HG02884 (cell line): ENCODE measurements at regions not wholly inside any gene's neighbourhood (a gene's known extent, or its start where the extent isn't known, plus 50 kb on each side); places are given as distances from the start of the nearest gene placed in this dataset.
"Not testable (repeated sequence)": the region's sequence is repeated elsewhere in the genome, so short reads cannot be mapped to it uniquely, and the experiment has no call there.

ENCODE experiments used
- ATAC-seq: cut with Tn5 transposase; IDR thresholded peaks from one replicate; pipeline ENCODE4 v1.9.1; 2021; ENCODE audit warnings: mild to moderate bottlenecking, moderate library complexity; ENCODE audit not compliant: unreplicated experiment

DNA sequence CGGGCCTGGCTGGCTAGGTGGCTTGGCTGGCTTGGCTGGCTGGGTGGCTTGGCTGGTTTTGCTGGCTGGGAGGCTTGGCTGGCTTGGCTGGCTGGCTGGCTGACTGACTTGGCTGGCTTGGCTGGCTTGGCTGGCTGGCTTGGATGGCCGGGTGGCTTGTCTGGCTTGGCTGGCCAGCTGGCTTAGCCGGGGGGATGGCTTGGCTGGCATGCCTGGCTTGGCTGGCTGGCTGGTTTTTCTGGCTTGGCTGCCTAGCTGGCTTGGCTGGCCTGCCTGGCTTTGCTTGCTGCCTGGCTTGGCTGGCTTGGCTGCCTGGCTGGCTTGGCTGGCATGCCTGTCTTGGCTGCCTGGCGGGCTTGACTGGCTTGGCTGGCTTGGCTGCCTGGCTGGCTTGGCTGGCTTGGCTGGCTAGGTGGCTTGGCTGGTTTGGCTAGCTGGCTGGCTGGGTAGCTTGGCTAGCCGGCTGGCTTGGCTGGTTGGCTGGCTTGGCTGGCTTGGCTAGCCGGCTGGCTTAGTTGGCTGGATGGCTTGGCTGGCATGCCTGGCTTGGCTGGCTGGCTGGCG is 2829.6 kb downstream of the RPIA start:
- not testable (repeated sequence) for ATAC-seq

DNA sequence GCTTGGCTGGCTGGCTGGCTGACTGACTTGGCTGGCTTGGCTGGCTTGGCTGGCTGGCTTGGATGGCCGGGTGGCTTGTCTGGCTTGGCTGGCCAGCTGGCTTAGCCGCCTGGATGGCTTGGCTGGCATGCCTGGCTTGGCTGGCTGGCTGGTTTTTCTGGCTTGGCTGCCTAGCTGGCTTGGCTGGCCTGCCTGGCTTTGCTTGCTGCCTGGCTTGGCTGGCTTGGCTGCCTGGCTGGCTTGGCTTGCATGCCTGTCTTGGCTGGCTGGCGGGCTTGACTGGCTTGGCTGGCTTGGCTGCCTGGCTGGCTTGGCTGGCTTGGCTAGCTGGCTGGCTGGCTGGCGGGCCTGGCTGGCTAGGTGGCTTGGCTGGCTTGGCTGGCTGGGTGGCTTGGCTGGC is 2830.5 kb downstream of the RPIA start:
- ATAC-seq: not testable (repeated sequence)

DNA sequence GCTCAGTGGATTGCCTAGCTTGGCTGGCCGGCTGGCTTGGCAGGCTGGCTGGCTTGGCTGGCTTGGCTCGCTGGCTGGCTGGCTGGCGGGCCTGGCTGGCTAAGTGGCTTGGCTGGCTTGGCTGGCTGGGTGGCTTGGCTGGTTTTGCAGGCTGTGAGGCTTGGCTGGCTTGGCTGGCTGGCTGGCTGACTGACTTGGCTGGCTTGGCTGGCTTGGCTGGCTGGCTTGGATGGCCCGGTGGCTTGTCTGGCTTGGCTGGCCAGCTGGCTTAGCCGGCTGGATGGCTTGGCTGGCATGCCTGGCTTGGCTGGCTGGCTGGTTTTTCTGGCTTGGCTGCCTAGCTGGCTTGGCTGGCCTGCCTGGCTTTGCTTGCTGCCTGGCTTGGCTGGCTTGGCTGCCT is 2831.4 kb downstream of the RPIA start:
- ATAC-seq: not testable (repeated sequence)

- ATAC-seq: not testable (repeated sequence)
Observed at GRCh38 chr2:91523751-91524150, 2832.3 kb downstream of the RPIA start.

DNA sequence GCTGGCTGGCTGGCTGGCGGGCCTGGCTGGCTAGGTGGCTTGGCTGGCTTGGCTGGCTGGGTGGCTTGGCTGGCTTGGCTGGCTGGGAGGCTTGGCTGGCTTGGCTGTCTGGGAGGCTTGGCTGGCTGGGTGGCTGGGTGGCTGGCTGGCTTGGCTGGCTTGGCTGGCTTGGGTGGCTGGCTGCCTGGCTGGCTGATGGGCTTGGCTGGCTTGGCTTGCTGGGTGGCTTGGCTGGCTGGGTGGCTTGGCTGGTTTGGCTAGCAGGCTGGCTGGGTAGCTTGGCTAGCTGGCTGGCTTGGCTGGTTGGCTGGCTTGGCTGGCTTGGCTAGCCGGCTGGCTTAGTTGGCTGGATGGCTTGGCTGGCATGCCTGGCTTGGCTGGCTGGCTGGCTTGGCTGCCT is 2834.1 kb downstream of the RPIA start:
- not testable (repeated sequence) for ATAC-seq

DNA sequence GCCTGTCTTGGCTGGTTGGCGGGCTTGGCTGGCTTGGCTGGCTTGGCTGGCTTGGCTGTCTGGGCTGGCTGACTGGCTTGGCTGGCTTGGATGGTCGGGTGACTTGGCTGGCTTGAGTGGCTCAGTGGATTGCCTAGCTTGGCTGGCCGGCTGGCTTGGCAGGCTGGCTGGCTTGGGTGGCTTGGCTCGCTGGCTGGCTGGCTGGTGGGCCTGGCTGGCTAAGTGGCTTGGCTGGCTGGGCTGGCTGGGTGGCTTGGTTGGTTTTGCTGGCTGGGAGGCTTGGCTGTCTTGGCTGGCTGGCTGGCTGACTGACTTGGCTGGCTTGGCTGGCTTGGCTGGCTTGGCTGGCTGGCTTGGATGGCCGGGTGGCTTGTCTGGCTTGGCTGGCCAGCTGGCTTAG is 2834.6 kb downstream of the RPIA start:
- not testable (repeated sequence) for ATAC-seq

DNA sequence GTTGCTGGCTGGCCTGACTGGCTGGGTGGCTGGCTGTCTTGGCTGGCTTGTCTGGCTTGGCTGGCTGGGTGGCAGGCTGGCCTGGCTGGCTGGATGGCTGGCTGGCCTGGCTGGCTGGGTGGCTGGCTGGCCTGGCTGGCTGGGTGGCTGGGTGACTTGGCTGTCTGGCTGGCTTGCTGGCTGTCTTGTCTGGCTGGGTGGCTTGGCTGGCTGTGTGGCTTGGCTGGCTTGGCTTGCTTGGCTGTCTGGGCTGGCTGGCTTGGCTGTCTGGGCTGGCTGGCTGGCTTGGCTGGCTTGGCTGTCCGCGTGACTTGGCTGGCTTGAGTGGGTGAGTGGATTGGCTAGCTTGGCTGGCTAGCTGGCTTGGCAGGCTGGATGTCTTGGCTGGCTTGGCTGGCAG is 2835.6 kb downstream of the RPIA start:
- not testable (repeated sequence) for ATAC-seq

DNA sequence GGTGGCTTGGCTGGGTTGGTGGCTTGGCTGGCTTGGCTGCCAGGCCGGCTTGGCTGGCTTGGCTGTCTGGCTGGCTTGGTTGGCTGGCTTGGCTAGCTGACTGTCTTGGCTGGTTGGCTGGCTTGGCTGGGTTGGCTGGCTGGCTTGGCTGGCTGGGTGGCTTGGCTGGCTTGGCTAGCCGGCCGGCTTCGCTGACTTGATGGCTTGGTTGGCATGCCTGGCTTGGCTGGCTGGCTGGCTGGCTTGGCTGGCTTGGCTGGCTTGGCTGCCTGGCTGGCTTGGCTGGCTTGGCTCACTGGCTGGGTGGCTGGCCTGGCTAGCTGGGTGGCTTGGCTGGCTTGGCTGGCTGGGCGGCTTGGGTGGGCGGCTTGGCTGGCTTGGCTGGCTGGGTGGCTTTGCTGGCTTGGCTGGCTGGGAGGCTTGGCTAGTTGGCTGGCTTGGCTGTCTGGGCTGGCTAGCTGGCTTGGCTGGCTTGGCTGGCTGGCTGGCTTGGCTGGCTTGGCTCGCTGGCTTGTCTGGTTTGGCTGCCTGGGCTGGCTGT is 2836.1 kb downstream of the RPIA start:
- ATAC-seq: not testable (repeated sequence)

- ATAC-seq: not testable (repeated sequence)
Observed at GRCh38 chr2:91528361-91528760, 2836.9 kb downstream of the RPIA start.

DNA sequence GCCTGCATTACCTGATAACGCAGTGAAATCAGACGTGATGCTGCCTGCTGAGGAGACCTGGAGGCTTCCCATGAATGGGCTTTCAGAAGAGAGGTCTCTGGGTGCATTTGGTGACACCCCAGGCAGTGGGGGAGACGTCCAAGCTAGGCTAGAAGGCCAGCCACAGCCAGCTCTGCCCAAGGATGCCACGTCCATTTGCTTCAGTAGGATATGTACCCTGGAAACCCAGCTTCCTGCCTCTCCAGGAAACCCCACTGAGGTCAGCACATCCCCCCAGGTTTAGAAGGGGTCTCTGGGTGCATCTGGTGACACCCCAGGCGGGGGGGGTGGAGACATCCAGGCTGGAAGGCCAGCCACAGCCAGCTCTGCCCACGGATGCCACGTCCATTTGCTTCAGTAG is 2844.6 kb downstream of the RPIA start:
- ATAC-seq: not testable (repeated sequence)

- ATAC-seq: not testable (repeated sequence)
Observed at GRCh38 chr2:91536549-91537263, 2845.2 kb downstream of the RPIA start.

DNA sequence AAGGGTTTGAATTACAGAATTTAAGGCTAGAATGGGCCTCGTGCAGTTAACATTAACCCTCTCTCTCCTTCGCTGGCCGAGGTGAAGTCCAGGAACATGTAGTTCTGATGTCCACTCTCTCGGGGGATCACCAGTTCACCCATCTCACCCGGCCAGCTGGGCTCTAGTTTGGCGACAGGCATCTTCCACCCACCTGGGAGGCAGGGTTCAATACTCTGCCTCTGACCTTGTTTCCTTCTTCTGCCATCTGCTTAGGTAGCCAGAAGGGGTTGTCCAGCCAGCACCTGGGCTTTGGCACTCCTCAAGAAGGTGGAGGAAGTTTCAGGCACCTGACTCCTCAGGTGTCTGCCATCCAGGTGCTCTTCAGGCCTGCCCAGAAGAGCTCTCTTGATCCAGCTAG is 2857.8 kb downstream of the RPIA start:
- ATAC-seq: not testable (repeated sequence)

- ATAC-seq: not testable (repeated sequence)
Observed at GRCh38 chr2:91558234-91558633, 2866.8 kb downstream of the RPIA start.

DNA sequence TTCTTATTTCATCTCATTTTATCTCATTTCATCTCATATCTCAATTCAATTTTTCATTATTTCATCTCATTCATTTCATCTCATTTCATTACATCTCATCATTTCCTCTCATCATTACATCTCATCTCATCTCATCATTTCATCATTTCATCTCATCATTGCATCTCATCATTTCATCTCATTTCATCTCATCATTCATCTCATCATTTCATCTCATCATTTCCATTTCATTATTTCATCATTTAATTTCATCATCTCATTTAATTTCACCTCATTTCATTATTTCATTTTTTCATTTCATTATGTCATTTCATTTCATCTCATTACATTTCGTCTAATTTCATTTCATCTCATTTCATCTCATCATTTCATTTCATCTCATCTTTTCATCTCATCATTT is 2867.8 kb downstream of the RPIA start:
- not testable (repeated sequence) for ATAC-seq

GRCh38 chr2:91559886-91560614 is 2868.6 kb downstream of the RPIA start:
- ATAC-seq: not testable (repeated sequence)

DNA sequence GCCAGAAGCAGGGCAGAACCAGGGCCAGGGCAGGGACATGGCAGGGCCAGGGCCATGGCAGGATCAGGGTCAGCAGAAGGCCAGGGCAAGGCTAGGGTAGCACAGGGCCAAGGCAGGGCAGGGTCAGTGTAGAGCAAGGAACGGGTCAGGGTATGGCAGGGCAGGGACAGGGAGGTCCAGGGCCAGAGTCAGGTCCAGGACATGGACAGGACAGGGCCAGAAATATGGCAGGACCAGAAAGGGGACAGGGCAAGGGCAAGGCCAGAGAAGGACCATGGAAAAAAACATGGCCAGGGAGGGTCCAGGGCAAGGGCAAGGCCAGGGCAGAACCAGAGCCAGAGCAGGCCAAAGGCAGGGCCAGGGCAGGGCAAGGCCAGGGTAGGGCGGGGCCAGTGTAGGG is 2870.7 kb downstream of the RPIA start:
- not testable (repeated sequence) for ATAC-seq

- not testable (repeated sequence) for ATAC-seq
Observed at GRCh38 chr2:91564700-91565099, 2873.2 kb downstream of the RPIA start.

- not testable (repeated sequence) for ATAC-seq
Observed at GRCh38 chr2:91565689-91566430, 2874.4 kb downstream of the RPIA start.

DNA sequence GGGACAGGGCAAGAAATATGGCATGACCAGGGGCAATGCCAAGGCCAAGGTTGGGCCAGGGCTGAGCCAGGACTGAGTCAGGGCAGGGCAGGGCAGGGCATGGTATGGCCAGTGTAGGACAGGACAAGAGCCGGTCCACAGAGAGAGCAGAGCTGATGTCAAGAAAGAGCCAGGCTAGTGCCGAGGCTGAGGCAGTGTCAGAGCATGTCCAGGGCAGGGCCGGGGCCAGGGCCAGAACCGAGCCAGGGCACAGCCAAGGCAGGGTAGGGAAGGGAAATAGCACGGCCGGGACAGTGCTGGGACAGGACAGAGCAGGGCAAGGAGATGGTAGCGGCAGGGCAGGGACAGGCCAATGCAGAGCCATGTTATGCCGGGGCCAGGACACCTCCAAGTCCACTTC is 2875.1 kb downstream of the RPIA start:
- ATAC-seq: not testable (repeated sequence)

DNA sequence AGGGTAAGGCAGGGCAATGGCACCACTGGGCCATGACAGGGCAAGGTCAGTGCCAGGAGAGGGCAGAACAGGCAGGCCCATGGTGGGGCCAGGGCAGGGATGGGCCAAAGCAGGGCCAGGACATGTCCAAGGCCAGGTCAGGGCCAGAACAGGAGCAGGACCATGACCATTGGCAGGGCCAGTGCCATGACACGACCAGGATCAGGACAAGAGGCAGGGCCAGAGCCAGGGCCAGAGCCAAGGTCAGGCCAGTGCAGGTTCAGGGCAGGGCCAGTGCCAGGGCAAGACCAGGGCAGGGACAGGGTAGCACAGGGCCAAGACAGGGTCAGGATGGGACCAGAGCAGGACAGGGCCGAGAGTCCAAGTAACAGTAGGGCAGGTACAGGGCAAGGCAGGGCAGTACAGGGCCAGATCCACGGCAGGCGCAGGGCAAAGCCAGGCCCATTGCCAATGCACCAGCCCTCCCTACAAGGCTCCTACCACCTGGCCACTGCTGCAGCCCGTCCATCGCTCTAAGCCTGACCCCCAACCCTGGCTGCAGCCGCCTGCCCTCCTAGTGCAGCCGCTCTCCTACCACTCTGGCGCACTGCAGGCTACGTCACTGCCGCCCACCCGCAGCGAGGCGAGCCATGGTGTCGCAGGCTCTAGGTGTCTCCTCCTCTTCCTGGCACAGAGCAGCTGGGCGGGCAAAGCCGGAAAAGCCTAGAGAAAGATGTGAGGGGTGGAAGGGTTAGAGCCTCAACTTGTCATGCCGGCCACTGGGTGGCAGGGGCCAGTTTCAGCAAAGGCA is 2876.3 kb downstream of the RPIA start:
- not testable (repeated sequence) for ATAC-seq
